GM23248 (cell line): ENCODE measurements at regions not wholly inside any gene's neighbourhood (a gene's known extent, or its start where the extent isn't known, plus 50 kb on each side); places are given as distances from the start of the nearest gene placed in this dataset.

Experiments used
- DNase-seq: peaks from one replicate; pipeline ENCODE4 v3.0.0-alpha.2; 2015
- H2AFZ ChIP-seq: fragments of 200-600 bp; sonication (generic); 2 replicates; pipeline ENCODE4 v1.6.1; 2016; ENCODE audit warnings: antibody characterized with exemption
- H3F3A ChIP-seq: fragments of 200-600 bp; sonication (generic); 2 replicates; pipeline ENCODE4 v1.6.1; 2016; ENCODE audit warnings: mild to moderate bottlenecking, antibody characterized with exemption, mixed run types; ENCODE audit not compliant: insufficient read depth
- H3K27ac ChIP-seq: fragments of 200-600 bp; sonication (generic); 2 replicates; pipeline ENCODE4 v1.5.1; 2016; ENCODE audit warnings: mild to moderate bottlenecking
- H3K27me3 ChIP-seq: fragments of 200-600 bp; sonication (generic); replicated peaks from 2 replicates; pipeline ENCODE4 v1.6.1; 2016; ENCODE audit warnings: mild to moderate bottlenecking; ENCODE audit not compliant: insufficient read depth
- H3K36me3 ChIP-seq: fragments of 200-600 bp; sonication (generic); 2 replicates; pipeline ENCODE4 v1.6.1; 2016; ENCODE audit warnings: low read depth, mild to moderate bottlenecking
- H3K4me1 ChIP-seq: fragments of 200-600 bp; sonication (generic); 2 replicates; pipeline ENCODE4 v1.6.1; 2016; ENCODE audit warnings: mild to moderate bottlenecking; ENCODE audit not compliant: insufficient read depth
- H3K4me2 ChIP-seq: fragments of 200-600 bp; sonication (generic); one replicate; pipeline ENCODE4 v1.6.1; 2016; ENCODE audit warnings: mild to moderate bottlenecking; ENCODE audit not compliant: unreplicated experiment
- H3K4me3 ChIP-seq: fragments of 200-600 bp; sonication (generic); 2 replicates; pipeline ENCODE4 v1.5.1; 2016; ENCODE audit warnings: mild to moderate bottlenecking
- H3K79me2 ChIP-seq: fragments of 200-600 bp; sonication (generic); 2 replicates; pipeline ENCODE4 v1.6.1; 2016; ENCODE audit warnings: mild to moderate bottlenecking; ENCODE audit not compliant: insufficient read depth
- H3K9ac ChIP-seq: fragments of 200-600 bp; sonication (generic); 2 replicates; pipeline ENCODE4 v1.6.1; 2016; ENCODE audit warnings: mild to moderate bottlenecking
- H3K9me2 ChIP-seq: fragments of 200-600 bp; sonication (generic); 2 replicates; pipeline ENCODE4 v1.6.1; 2016; ENCODE audit warnings: mixed run types, mild to moderate bottlenecking, moderate library complexity; ENCODE audit not compliant: insufficient read depth
- H3K9me3 ChIP-seq: fragments of 200-600 bp; sonication (generic); one replicate; pipeline ENCODE4 v1.6.1; 2017; ENCODE audit warnings: low read depth
- H4K20me1 ChIP-seq: fragments of 200-600 bp; sonication (generic); 2 replicates; pipeline ENCODE4 v1.6.0; 2016; ENCODE audit not compliant: insufficient read depth
- EZH2 ChIP-seq: fragments of 200-600 bp; sonication (generic); IDR thresholded peaks from 2 replicates; pipeline ENCODE4 v1.6.1; 2018; ENCODE audit warnings: antibody characterized with exemption, mild to moderate bottlenecking; ENCODE audit not compliant: insufficient read depth, poor library complexity, severe bottlenecking
- EZH2phosphoT487 ChIP-seq: fragments of 200-600 bp; sonication (generic); IDR thresholded peaks from 2 replicates; pipeline ENCODE4 v1.6.1; 2018; ENCODE audit warnings: antibody characterized with exemption, moderate library complexity, mild to moderate bottlenecking, low read depth; ENCODE audit not compliant: insufficient read depth
- WGBS, 2 experiments: methylation state at CpG; one replicate each; pipeline ENCODE4 v1.1.6; 2015 to 2017; ENCODE audit warnings: low lambda C conversion rate in 2 of 2, low coverage in 1 of 2; ENCODE audit errors: missing lambda C conversion rate in 2 of 2; 5-methylcytosine and 5-hydroxymethylcytosine counted together
- in situ Hi-C: fragments of 300-500 bp; cut with MboI; formaldehyde crosslinking; loops from 2 replicates; pipeline ENCODE4 v1.15.0; 2020

DNA sequence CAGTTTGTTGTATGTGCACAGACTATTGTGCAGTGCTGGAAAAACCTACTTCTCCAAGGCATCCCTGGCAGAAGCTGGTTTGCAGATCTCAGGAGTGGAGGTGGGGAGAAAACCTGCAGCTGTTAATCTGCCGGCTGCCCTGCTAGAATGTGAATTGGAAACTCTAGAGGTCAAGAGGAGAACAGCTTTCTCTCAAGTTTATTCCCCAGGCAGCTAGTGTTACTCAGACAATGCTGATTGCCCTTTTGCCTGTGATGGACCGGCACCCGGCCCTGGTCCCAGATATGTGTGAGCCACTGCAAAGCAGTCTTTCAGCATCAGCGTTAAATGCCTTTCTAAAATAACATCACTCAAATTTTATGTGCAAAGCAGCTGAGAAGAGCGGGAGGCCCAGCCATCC, 129.7 kb upstream of the TPM1 start:
- in situ Hi-C loops: no loop called here
- H3K27ac ChIP-seq: no peak overlapping the region
- no peak for DNase-seq

DNA sequence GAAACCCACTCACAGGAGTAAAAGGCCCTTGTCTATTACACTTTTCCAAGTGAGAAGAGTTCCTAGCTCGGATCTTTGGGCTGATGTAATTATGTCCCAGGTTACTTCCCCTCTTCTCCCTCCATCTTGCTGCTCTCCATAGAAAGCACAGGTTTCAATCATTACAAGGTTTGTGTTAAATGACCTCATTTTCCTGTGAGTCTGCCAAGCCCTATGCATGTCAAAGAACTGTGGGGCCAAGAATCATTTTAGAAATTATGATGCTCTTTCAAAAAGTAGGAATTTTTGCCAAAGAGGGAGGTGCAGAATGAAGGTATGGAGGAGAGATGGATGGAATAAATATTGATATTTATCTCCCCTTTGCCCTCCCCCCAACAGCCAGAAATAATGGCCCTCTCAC, 129.3 kb upstream of the TPM1 start:
- Histone ChIP-seq H3K9me3 (no peaks in the 10 kb centered on the region), H2AFZ (no peak overlapping the region), H3K4me2 (no peak overlapping the region), H3F3A (no peaks in the 10 kb centered on the region), H3K4me3 (no peak overlapping the region), H3K9me2 (no peaks in the 10 kb centered on the region), H3K79me2 (no peaks in the 10 kb centered on the region), H3K36me3 (no peaks in the 10 kb centered on the region), H3K27ac (no peak overlapping the region), H3K9ac (no peak overlapping the region), H3K27me3 (no peaks in the 10 kb centered on the region), H4K20me1 (no peaks in the 10 kb centered on the region), H3K4me1 (no peaks in the 10 kb centered on the region)
- WGBS, 2 experiments: 88 to 90% methylated on average over 1 of the region's 1 CpG
- in situ Hi-C loops: no loop called here
- TF ChIP-seq EZH2phosphoT487 (no peak), EZH2 (no peak)
- DNase-seq: no peak

More for the DNA sequence above, 129.7 kb upstream of the TPM1 start:
- H3K4me3 ChIP-seq: no peak overlapping the region
- WGBS, 2 experiments: 90 to 92% methylated on average over 5 of the region's 5 CpGs
- no peaks in the 10 kb centered on the region for H3K79me2 ChIP-seq
- no peak overlapping the region for H2AFZ ChIP-seq
- H3K9me3 ChIP-seq: no peaks in the 10 kb centered on the region
- no peaks in the 10 kb centered on the region for H3K27me3 ChIP-seq
- no peaks in the 10 kb centered on the region for H3K36me3 ChIP-seq
- no peaks in the 10 kb centered on the region for H3F3A ChIP-seq
- no peak for TF ChIP-seq EZH2phosphoT487
- no peak for TF ChIP-seq EZH2
- H3K4me1 ChIP-seq: no peaks in the 10 kb centered on the region
- H3K9ac ChIP-seq: no peak overlapping the region
- no peak overlapping the region for H3K4me2 ChIP-seq
- H4K20me1 ChIP-seq: no peaks in the 10 kb centered on the region
- no peaks in the 10 kb centered on the region for H3K9me2 ChIP-seq

DNA sequence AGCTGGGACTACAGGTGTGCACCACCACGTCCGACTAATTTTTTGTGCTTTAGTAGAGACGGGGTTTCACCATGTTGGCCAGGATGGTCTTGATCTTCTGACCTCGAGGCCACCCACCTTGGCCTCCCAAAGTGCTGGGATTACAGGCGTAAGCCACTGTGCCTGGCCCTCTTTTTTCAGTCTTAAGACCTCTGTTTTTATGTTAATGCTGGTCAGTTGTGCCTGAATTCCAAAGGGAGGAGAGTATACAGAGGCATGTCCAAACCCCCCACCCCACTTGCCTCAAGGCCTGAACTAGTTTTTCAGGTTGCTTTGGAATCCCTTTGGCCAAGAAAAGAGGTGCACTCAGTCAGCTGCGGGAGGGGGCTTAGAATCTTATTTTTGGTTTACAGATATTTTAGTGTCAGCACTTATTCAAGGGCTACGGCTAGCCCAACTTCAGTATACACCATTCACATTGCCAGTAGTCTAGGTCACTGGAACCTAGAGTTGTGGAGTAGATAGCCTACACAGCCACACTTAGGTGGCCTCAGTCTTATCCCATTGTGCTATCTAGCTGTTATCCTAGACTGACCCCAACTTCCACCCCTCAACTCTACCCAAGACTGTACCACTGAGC, 128.0 kb upstream of the TPM1 start:
- WGBS, 2 experiments: 86 to 91% methylated on average over 7 of the region's 7 CpGs
- H3K27ac ChIP-seq: no peak overlapping the region

DNA sequence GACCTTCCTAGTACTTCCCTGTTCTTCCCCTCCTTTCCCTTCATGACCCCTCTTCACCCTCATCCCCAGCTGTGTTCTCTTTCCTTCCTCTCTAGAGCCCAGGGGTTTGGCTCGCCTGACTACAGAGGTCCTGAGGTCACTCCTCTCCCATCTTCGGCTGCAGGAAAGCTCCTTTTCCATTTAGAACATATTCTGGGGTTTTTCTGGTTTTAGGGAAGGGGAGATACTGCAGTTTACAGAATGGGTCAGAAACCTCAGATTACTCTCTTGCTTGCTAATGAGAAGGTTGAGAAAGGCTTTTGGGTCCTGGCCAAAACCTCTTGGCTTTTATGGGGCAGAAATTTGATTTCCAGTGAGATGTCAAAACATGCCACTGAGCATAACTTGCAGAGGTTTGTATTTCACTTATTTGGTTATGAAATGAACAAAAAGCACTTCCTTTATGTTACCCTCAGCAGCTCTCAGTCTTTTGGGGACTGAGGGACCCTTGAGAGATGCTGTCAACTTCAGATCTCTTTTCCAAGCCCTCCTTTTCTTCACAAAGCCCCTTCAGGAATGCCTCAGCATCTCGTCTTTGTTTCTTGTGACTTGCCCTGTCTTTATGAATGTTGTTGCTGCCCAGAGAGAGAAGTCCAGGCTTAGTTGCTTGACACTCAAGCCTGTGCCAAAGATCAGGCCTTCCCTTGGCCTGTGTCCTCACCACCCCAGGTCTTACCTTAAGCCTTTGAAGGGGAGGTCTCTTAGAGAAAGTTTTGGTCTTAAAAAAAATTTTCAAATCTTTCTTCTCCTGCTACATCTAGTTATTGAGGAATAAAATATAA, 121.7 kb upstream of the TPM1 start:
- WGBS, 2 experiments: 60 to 65% methylated on average over 3 of the region's 3 CpGs

More for the DNA sequence above, 128.0 kb upstream of the TPM1 start:
- H3K27me3 ChIP-seq: no peaks in the 10 kb centered on the region
- H3K9me3 ChIP-seq: no peaks in the 10 kb centered on the region
- no peak overlapping the region for H3K9ac ChIP-seq
- H3K9me2 ChIP-seq: no peaks in the 10 kb centered on the region
- in situ Hi-C loops: no loop called here
- no peaks in the 10 kb centered on the region for H3K79me2 ChIP-seq
- no peak overlapping the region for H3K4me2 ChIP-seq
- no peaks in the 10 kb centered on the region for H4K20me1 ChIP-seq
- no peaks in the 10 kb centered on the region for H3F3A ChIP-seq
- TF ChIP-seq EZH2phosphoT487 (no peak), EZH2 (no peak)
- no peaks in the 10 kb centered on the region for H3K36me3 ChIP-seq
- no peak overlapping the region for H2AFZ ChIP-seq
- no peak for DNase-seq
- H3K4me3 ChIP-seq: no peak overlapping the region
- H3K4me1 ChIP-seq: no peaks in the 10 kb centered on the region

More for the DNA sequence above, 121.7 kb upstream of the TPM1 start:
- peaks cover 12% of the 10 kb centered on the region for H3K4me1 ChIP-seq
- no peaks in the 10 kb centered on the region for H4K20me1 ChIP-seq
- TF ChIP-seq EZH2phosphoT487 (no peak), EZH2 (no peak)
- no peaks in the 10 kb centered on the region for H3K36me3 ChIP-seq
- in situ Hi-C loops: no loop called here
- no peaks in the 10 kb centered on the region for H3K27me3 ChIP-seq
- no peak overlapping the region for H3K4me3 ChIP-seq
- H3K79me2 ChIP-seq: no peaks in the 10 kb centered on the region
- peak; percentile 68 for DNase-seq
- peaks cover 14% of the 10 kb centered on the region; the same call in 1 of the 2 replicates for H3F3A ChIP-seq
- no peak overlapping the region for H3K27ac ChIP-seq
- H3K9me2 ChIP-seq: no peaks in the 10 kb centered on the region
- no peak overlapping the region for H3K4me2 ChIP-seq
- no peaks in the 10 kb centered on the region for H3K9me3 ChIP-seq
- no peak overlapping the region for H3K9ac ChIP-seq
- peak overlapping the region; percentile 57 for H2AFZ ChIP-seq
